Nephron (organoid): ENCODE measurements at regions not wholly inside any gene's neighbourhood (a gene's known extent, or its start where the extent isn't known, plus 50 kb on each side); places are given as distances from the start of the nearest gene placed in this dataset.

ENCODE experiments used
- H3K27ac Mint-ChIP-seq, 3 experiments: 2 replicates each; pipeline ENCODE4 v1.8.0; 2020; ENCODE audit warnings: mixed read lengths in 3 of 3, mild to moderate bottlenecking in 2 of 3, moderate library complexity in 1 of 3
- H3K27me3 Mint-ChIP-seq: 2 replicates; pipeline ENCODE4 v1.8.0; 2021; ENCODE audit warnings: low read depth, mild to moderate bottlenecking, moderate library complexity, mixed read lengths
- H3K36me3 Mint-ChIP-seq: 2 replicates; pipeline ENCODE4 v1.8.0; 2020; ENCODE audit warnings: low read depth, mixed read lengths
- H3K4me1 Mint-ChIP-seq: 2 replicates; pipeline ENCODE4 v1.8.0; 2020; ENCODE audit warnings: mixed read lengths
- H3K4me3 Mint-ChIP-seq, 3 experiments: 2 replicates each; pipeline ENCODE4 v1.8.0; 2020; ENCODE audit warnings: mild to moderate bottlenecking in 3 of 3, mixed read lengths in 3 of 3, moderate library complexity in 2 of 3
- H3K9me3 Mint-ChIP-seq: 2 replicates; pipeline ENCODE4 v1.8.0; 2020; ENCODE audit warnings: mixed read lengths
- TF ChIP-seq, protein P1 (sequence below), 3 experiments: fragments of 200-600 bp; sonication (generic); IDR thresholded peaks; one replicate each; pipeline ENCODE4 v1.5.0; 2021; ENCODE audit warnings: antibody characterized with exemption in 3 of 3; ENCODE audit not compliant: unreplicated experiment in 3 of 3

DNA sequence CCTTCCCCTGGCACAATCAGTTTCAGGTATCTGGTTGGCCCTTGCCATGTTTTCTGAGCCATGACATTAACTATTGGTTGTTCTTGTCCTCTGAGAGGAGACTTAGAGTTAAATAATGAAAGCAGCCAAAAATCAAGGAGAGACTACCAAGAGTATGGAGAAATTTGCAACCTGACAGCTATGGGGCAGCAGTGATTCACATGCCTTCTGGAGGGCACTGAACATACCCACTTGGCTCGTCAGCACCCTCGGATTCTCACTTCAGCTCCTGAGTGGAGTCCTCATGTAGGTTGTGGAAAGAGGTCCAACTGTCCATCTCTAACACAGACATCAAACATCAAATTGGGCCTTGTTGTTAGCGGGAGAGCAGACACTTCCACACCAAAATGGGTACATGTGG is 265.6 kb downstream of the EBLN2 start:
- Mint-ChIP-seq H3K4me3 (no peak overlapping the region), H3K27ac (no peak overlapping the region), H3K9me3 (peaks cover 9% of the 10 kb centered on the region), H3K27me3 (peaks cover 7% of the 10 kb centered on the region), H3K36me3 (no peaks in the 10 kb centered on the region), H3K4me1 (peaks cover 20% of the 10 kb centered on the region)
- TF ChIP-seq, protein P1, sequence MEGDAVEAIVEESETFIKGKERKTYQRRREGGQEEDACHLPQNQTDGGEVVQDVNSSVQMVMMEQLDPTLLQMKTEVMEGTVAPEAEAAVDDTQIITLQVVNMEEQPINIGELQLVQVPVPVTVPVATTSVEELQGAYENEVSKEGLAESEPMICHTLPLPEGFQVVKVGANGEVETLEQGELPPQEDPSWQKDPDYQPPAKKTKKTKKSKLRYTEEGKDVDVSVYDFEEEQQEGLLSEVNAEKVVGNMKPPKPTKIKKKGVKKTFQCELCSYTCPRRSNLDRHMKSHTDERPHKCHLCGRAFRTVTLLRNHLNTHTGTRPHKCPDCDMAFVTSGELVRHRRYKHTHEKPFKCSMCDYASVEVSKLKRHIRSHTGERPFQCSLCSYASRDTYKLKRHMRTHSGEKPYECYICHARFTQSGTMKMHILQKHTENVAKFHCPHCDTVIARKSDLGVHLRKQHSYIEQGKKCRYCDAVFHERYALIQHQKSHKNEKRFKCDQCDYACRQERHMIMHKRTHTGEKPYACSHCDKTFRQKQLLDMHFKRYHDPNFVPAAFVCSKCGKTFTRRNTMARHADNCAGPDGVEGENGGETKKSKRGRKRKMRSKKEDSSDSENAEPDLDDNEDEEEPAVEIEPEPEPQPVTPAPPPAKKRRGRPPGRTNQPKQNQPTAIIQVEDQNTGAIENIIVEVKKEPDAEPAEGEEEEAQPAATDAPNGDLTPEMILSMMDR (IDR thresholded peaks at IDR 0.05; ENCODE audit: unreplicated experiment in 3 of 3), result no peak
